ENCODE measurements at regions not wholly inside any gene's neighbourhood (a gene's known extent, or its start where the extent isn't known, plus 50 kb on each side); places are given as distances from the start of the nearest gene placed in this dataset.

- Histone ChIP-seq H3K27me3 (replicated peaks; ENCODE audit: control insufficient read depth, insufficient read depth, low read length) (no peaks in the 10 kb centered on the region), H3K4me3 (ENCODE audit: low read length) (no peak overlapping the region), H3K36me3 (ENCODE audit: control insufficient read depth, insufficient read depth, low read length, severe bottlenecking) (no peaks in the 10 kb centered on the region), H3K9me3 (ENCODE audit: control insufficient read depth, low read length) (no peaks in the 10 kb centered on the region), H3K9ac (ENCODE audit: low read length) (no peak overlapping the region), H3K4me1 (ENCODE audit: control insufficient read depth, insufficient read depth, low read length) (peaks cover 57% of the 10 kb centered on the region)
- DNase-seq (ENCODE audit: low read depth): peak; percentile 79
Observed at GRCh38 chr3:187960820-187961219, 193.1 kb upstream of the LPP start.

- H3K9me3 ChIP-seq (ENCODE audit: control insufficient read depth, low read length): no peaks in the 10 kb centered on the region
- H3K4me1 ChIP-seq (ENCODE audit: control insufficient read depth, insufficient read depth, low read length): peaks cover 53% of the 10 kb centered on the region
- no peak overlapping the region for H3K4me3 ChIP-seq (ENCODE audit: low read length)
- no peak for DNase-seq (ENCODE audit: low read depth)
- H3K27me3 ChIP-seq (replicated peaks; ENCODE audit: control insufficient read depth, insufficient read depth, low read length): no peaks in the 10 kb centered on the region
- no peaks in the 10 kb centered on the region for H3K36me3 ChIP-seq (ENCODE audit: control insufficient read depth, insufficient read depth, low read length, severe bottlenecking)
- no peak overlapping the region for H3K9ac ChIP-seq (ENCODE audit: low read length)
Observed at GRCh38 chr3:187961366-187961765, 192.6 kb upstream of the LPP start.

- Histone ChIP-seq H3K9ac (ENCODE audit: low read length) (peak overlapping the region; percentile 8), H3K9me3 (ENCODE audit: control insufficient read depth, low read length) (no peaks in the 10 kb centered on the region), H3K36me3 (ENCODE audit: control insufficient read depth, insufficient read depth, low read length, severe bottlenecking) (no peaks in the 10 kb centered on the region), H3K4me1 (ENCODE audit: control insufficient read depth, insufficient read depth, low read length) (peaks cover 43% of the 10 kb centered on the region), H3K27me3 (replicated peaks; ENCODE audit: control insufficient read depth, insufficient read depth, low read length) (no peaks in the 10 kb centered on the region), H3K4me3 (ENCODE audit: low read length) (no peak overlapping the region)
- DNase-seq (ENCODE audit: low read depth): peak; percentile 57
Observed at GRCh38 chr3:187963003-187963676, 190.8 kb upstream of the LPP start.

- H3K4me1 ChIP-seq (ENCODE audit: control insufficient read depth, insufficient read depth, low read length): peaks cover 49% of the 10 kb centered on the region
- DNase-seq (ENCODE audit: low read depth): peak; percentile 67
Observed at GRCh38 chr3:187963677-187964385, 190.1 kb upstream of the LPP start.

GRCh38 chr3:187964760-187965159 is 189.2 kb upstream of the LPP start:
- H3K36me3 ChIP-seq (ENCODE audit: control insufficient read depth, insufficient read depth, low read length, severe bottlenecking): no peaks in the 10 kb centered on the region

More at GRCh38 chr3:187963677-187964385, 190.1 kb upstream of the LPP start:
- Histone ChIP-seq H3K4me3 (ENCODE audit: low read length) (no peak overlapping the region), H3K9ac (ENCODE audit: low read length) (peak overlapping the region; percentile 8), H3K9me3 (ENCODE audit: control insufficient read depth, low read length) (no peaks in the 10 kb centered on the region), H3K27me3 (replicated peaks; ENCODE audit: control insufficient read depth, insufficient read depth, low read length) (no peaks in the 10 kb centered on the region), H3K36me3 (ENCODE audit: control insufficient read depth, insufficient read depth, low read length, severe bottlenecking) (no peaks in the 10 kb centered on the region)

GRCh38 chr3:187966096-187966495 is 187.9 kb upstream of the LPP start:
- no peak overlapping the region for H3K9ac ChIP-seq (ENCODE audit: low read length)
- no peaks in the 10 kb centered on the region for H3K9me3 ChIP-seq (ENCODE audit: control insufficient read depth, low read length)
- no peaks in the 10 kb centered on the region for H3K27me3 ChIP-seq (replicated peaks; ENCODE audit: control insufficient read depth, insufficient read depth, low read length)
- H3K4me1 ChIP-seq (ENCODE audit: control insufficient read depth, insufficient read depth, low read length): peaks cover 44% of the 10 kb centered on the region
- H3K36me3 ChIP-seq (ENCODE audit: control insufficient read depth, insufficient read depth, low read length, severe bottlenecking): no peaks in the 10 kb centered on the region
- no peak overlapping the region for H3K4me3 ChIP-seq (ENCODE audit: low read length)
- DNase-seq (ENCODE audit: low read depth): no peak

More at GRCh38 chr3:187964760-187965159, 189.2 kb upstream of the LPP start:
- DNase-seq (ENCODE audit: low read depth): no peak
- Histone ChIP-seq H3K4me3 (ENCODE audit: low read length) (no peak overlapping the region), H3K4me1 (ENCODE audit: control insufficient read depth, insufficient read depth, low read length) (peaks cover 54% of the 10 kb centered on the region), H3K9ac (ENCODE audit: low read length) (no peak overlapping the region), H3K27me3 (replicated peaks; ENCODE audit: control insufficient read depth, insufficient read depth, low read length) (no peaks in the 10 kb centered on the region), H3K9me3 (ENCODE audit: control insufficient read depth, low read length) (no peaks in the 10 kb centered on the region)

- Histone ChIP-seq H3K36me3 (ENCODE audit: control insufficient read depth, insufficient read depth, low read length, severe bottlenecking) (no peaks in the 10 kb centered on the region), H3K4me3 (ENCODE audit: low read length) (no peak overlapping the region), H3K9ac (ENCODE audit: low read length) (no peak overlapping the region), H3K9me3 (ENCODE audit: control insufficient read depth, low read length) (no peaks in the 10 kb centered on the region), H3K4me1 (ENCODE audit: control insufficient read depth, insufficient read depth, low read length) (peaks cover 40% of the 10 kb centered on the region), H3K27me3 (replicated peaks; ENCODE audit: control insufficient read depth, insufficient read depth, low read length) (no peaks in the 10 kb centered on the region)
- DNase-seq (ENCODE audit: low read depth): no peak
Observed at GRCh38 chr3:187966636-187967406, 187.1 kb upstream of the LPP start.

- Histone ChIP-seq H3K4me3 (ENCODE audit: low read length) (no peak overlapping the region), H3K9me3 (ENCODE audit: control insufficient read depth, low read length) (no peaks in the 10 kb centered on the region), H3K9ac (ENCODE audit: low read length) (peak overlapping the region; percentile 37), H3K36me3 (ENCODE audit: control insufficient read depth, insufficient read depth, low read length, severe bottlenecking) (no peaks in the 10 kb centered on the region), H3K27me3 (replicated peaks; ENCODE audit: control insufficient read depth, insufficient read depth, low read length) (no peaks in the 10 kb centered on the region), H3K4me1 (ENCODE audit: control insufficient read depth, insufficient read depth, low read length) (peaks cover 34% of the 10 kb centered on the region)
- DNase-seq (ENCODE audit: low read depth): no peak
Observed at GRCh38 chr3:187967993-187968392, 186.0 kb upstream of the LPP start.

GRCh38 chr3:187968883-187969580 is 184.9 kb upstream of the LPP start:
- DNase-seq (ENCODE audit: low read depth): peak; percentile 83
- Histone ChIP-seq H3K36me3 (ENCODE audit: control insufficient read depth, insufficient read depth, low read length, severe bottlenecking) (no peaks in the 10 kb centered on the region), H3K27me3 (replicated peaks; ENCODE audit: control insufficient read depth, insufficient read depth, low read length) (no peaks in the 10 kb centered on the region), H3K9ac (ENCODE audit: low read length) (no peak overlapping the region), H3K9me3 (ENCODE audit: control insufficient read depth, low read length) (no peaks in the 10 kb centered on the region), H3K4me1 (ENCODE audit: control insufficient read depth, insufficient read depth, low read length) (peaks cover 24% of the 10 kb centered on the region), H3K4me3 (ENCODE audit: low read length) (no peak overlapping the region)

GRCh38 chr3:187969581-187969950 is 184.4 kb upstream of the LPP start:
- H3K9me3 ChIP-seq (ENCODE audit: control insufficient read depth, low read length): no peaks in the 10 kb centered on the region
- no peak for DNase-seq (ENCODE audit: low read depth)
- no peaks in the 10 kb centered on the region for H3K27me3 ChIP-seq (replicated peaks; ENCODE audit: control insufficient read depth, insufficient read depth, low read length)
- peaks cover 19% of the 10 kb centered on the region for H3K4me1 ChIP-seq (ENCODE audit: control insufficient read depth, insufficient read depth, low read length)
- H3K9ac ChIP-seq (ENCODE audit: low read length): no peak overlapping the region
- H3K4me3 ChIP-seq (ENCODE audit: low read length): no peak overlapping the region
- H3K36me3 ChIP-seq (ENCODE audit: control insufficient read depth, insufficient read depth, low read length, severe bottlenecking): no peaks in the 10 kb centered on the region

- H3K9me3 ChIP-seq (ENCODE audit: control insufficient read depth, low read length): no peaks in the 10 kb centered on the region
- H3K27me3 ChIP-seq (replicated peaks; ENCODE audit: control insufficient read depth, insufficient read depth, low read length): no peaks in the 10 kb centered on the region
- no peak for DNase-seq (ENCODE audit: low read depth)
- no peak overlapping the region for H3K9ac ChIP-seq (ENCODE audit: low read length)
- peaks cover 16% of the 10 kb centered on the region for H3K4me1 ChIP-seq (ENCODE audit: control insufficient read depth, insufficient read depth, low read length)
- H3K4me3 ChIP-seq (ENCODE audit: low read length): no peak overlapping the region
- no peaks in the 10 kb centered on the region for H3K36me3 ChIP-seq (ENCODE audit: control insufficient read depth, insufficient read depth, low read length, severe bottlenecking)
Observed at GRCh38 chr3:187970106-187970505, 183.9 kb upstream of the LPP start.
